ENCODE measurements at regions not wholly inside any gene's neighbourhood (a gene's known extent, or its start where the extent isn't known, plus 50 kb on each side); places are given as distances from the start of the nearest gene placed in this dataset.

DNA sequence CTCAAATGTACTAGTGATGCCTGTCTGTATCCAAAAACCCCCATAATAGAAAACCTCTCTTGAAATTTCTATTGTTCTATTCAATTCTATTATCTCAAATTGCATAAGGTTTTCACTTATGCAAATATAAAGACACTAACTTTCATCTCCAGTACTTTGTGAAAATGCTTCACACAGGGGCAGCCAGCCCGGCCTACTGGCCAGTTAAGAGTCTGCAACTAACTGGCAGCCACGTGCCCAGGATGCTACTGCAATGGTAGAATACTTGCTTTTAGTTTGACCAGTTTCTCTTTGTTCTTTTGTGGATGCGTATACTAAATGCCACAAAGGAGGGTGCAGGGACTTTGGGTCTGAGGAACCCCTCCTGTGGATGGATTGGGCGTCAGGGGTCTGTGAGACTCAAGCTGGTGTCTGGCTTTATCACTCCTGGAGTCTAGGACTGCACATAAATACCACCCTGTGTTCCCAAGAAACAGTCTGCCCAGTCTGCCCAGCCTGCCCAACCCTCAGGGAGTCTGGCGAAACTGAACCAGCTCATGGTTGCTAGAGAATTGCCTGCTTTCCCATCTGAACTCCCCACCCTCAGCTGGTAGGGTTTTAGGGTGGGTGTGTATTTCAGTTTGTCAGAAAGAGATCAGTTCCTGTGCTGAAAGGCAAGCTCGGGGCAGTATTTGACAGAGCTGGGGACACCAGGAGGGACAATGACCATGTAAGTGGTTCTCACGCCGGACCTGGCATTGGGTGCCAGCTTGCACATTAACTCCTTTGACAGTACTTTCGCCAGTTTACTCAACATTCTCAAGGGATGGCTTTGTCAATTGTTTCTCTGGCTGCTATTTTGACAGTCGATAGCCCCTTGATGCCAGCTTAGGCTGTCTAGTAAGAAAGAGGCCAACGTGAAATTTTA lies 558.2 kb upstream of the JAG1 start:
- no peak overlapping the region for H3K27ac Mint-ChIP-seq
- no peaks in the 10 kb centered on the region for H3K4me1 Mint-ChIP-seq
- H3K4me3 Mint-ChIP-seq = no peak overlapping the region
- ATAC-seq (no peak), DNase-seq (no peak)
- H3K27me3 Mint-ChIP-seq = no peaks in the 10 kb centered on the region
- no peaks in the 10 kb centered on the region for H3K9me3 Mint-ChIP-seq

GRCh38 chr20:11232896-11233295 lies 559.1 kb upstream of the JAG1 start:
- H3K4me1 Mint-ChIP-seq = no peaks in the 10 kb centered on the region
- no peak overlapping the region for H3K4me3 Mint-ChIP-seq
- no peak overlapping the region for H3K27ac Mint-ChIP-seq
- DNase-seq = no peak
- ATAC-seq = no peak
- H3K27me3 Mint-ChIP-seq = no peaks in the 10 kb centered on the region
- H3K9me3 Mint-ChIP-seq = no peaks in the 10 kb centered on the region

DNA sequence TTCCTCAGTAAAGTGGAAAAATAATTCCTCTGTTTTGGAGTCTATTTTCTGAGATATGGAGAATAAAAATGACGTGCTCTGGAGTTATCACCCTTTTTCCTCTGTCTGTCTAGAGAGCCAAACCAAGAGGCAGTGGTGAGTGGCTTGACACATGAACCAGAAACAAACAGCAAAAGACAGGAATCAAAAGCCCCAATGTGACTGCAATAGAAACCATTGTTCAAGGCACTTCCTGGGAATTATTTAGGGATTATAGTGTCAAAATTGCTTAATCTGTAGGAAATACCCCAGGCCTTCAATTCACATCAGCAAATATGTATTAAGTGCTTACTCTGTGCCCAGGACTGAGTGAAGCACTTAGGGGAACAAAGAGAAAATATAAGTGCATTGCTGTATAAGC lies 560.4 kb upstream of the JAG1 start:
- H3K27me3 Mint-ChIP-seq = no peaks in the 10 kb centered on the region
- H3K27ac Mint-ChIP-seq = no peak overlapping the region
- no peak overlapping the region for H3K4me3 Mint-ChIP-seq
- no peaks in the 10 kb centered on the region for H3K4me1 Mint-ChIP-seq
- ATAC-seq (no peak), DNase-seq (no peak)
- H3K9me3 Mint-ChIP-seq = peaks cover 0 to 4% of the 10 kb centered on the region in 2 donors

- no peaks in the 10 kb centered on the region for H3K4me1 Mint-ChIP-seq
- DNase-seq (no peak), ATAC-seq (no peak)
- no peaks in the 10 kb centered on the region for H3K27me3 Mint-ChIP-seq
- peaks cover 0 to 8% of the 10 kb centered on the region in 2 donors for H3K9me3 Mint-ChIP-seq
- no peak overlapping the region for H3K4me3 Mint-ChIP-seq
- no peak overlapping the region for H3K27ac Mint-ChIP-seq
These were observed 560.8 kb upstream of the JAG1 start for GRCh38 chr20:11234608-11235007.

DNA sequence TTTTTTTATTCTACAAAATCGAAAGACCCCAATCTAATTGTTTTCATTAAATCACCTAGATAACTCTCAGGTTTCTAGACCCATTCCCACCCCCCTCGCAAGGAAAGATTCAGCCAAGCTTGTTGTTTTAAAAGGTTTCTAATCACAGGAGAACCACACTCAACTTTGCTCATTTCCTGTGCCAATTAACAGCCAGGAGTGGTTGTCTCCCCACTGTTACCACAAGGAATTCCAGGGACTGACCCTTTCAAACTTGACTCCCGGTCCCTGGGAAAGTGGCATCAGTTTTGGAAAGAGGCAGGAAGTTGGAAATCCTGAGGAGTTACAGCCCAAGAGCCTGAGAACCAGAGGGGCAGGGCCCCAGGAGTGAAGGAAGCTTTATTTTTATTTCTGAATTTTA lies 561.3 kb upstream of the JAG1 start:
- Mint-ChIP-seq H3K27me3 (no peaks in the 10 kb centered on the region), H3K4me3 (no peak overlapping the region), H3K9me3 (peaks cover 0 to 8% of the 10 kb centered on the region in 2 donors), H3K4me1 (no peaks in the 10 kb centered on the region), H3K27ac (peak overlapping the region in 1 of 2 donors; percentile 33)
- DNase-seq (no peak), ATAC-seq (no peak)

DNA sequence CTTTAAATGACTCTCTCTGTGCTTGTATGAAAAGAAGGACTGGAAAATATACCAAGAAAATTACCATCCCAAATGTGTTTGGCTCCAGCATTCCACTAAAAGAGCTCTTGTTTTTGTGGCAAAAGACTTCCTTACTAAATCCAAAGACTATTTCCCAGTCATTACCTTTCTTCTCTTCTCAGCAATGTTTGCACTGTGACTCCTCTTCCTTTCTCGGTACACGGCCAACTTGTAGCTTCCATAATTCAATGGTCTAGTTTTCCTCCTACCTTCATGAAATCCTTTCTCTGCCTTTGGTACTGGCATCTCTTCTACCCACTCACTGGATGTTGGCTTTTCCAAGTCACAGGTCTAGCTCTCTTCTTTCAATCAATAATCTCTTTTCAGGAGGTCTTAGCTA lies 568.5 kb upstream of the JAG1 start:
- Mint-ChIP-seq H3K9me3 (peaks cover 5 to 8% of the 10 kb centered on the region in 2 donors), H3K27me3 (peaks cover 7% of the 10 kb centered on the region), H3K4me3 (no peak overlapping the region), H3K27ac (no peak overlapping the region), H3K4me1 (no peaks in the 10 kb centered on the region)
- DNase-seq = no peak
- ATAC-seq = no peak

- Mint-ChIP-seq H3K4me1 (no peaks in the 10 kb centered on the region), H3K27me3 (peaks cover 7% of the 10 kb centered on the region), H3K27ac (no peak overlapping the region), H3K9me3 (peaks cover 0 to 5% of the 10 kb centered on the region in 2 donors), H3K4me3 (no peak overlapping the region)
- ATAC-seq = no peak
- no peak for DNase-seq
These were observed 571.6 kb upstream of the JAG1 start for GRCh38 chr20:11245431-11245830.

- no peak for DNase-seq
- H3K4me1 Mint-ChIP-seq = no peaks in the 10 kb centered on the region
- no peak overlapping the region for H3K4me3 Mint-ChIP-seq
- peaks cover 7% of the 10 kb centered on the region for H3K27me3 Mint-ChIP-seq
- no peak overlapping the region for H3K27ac Mint-ChIP-seq
- peaks cover 0 to 5% of the 10 kb centered on the region in 2 donors for H3K9me3 Mint-ChIP-seq
- no peak for ATAC-seq
These were observed 572.5 kb upstream of the JAG1 start for GRCh38 chr20:11246251-11246775.

DNA sequence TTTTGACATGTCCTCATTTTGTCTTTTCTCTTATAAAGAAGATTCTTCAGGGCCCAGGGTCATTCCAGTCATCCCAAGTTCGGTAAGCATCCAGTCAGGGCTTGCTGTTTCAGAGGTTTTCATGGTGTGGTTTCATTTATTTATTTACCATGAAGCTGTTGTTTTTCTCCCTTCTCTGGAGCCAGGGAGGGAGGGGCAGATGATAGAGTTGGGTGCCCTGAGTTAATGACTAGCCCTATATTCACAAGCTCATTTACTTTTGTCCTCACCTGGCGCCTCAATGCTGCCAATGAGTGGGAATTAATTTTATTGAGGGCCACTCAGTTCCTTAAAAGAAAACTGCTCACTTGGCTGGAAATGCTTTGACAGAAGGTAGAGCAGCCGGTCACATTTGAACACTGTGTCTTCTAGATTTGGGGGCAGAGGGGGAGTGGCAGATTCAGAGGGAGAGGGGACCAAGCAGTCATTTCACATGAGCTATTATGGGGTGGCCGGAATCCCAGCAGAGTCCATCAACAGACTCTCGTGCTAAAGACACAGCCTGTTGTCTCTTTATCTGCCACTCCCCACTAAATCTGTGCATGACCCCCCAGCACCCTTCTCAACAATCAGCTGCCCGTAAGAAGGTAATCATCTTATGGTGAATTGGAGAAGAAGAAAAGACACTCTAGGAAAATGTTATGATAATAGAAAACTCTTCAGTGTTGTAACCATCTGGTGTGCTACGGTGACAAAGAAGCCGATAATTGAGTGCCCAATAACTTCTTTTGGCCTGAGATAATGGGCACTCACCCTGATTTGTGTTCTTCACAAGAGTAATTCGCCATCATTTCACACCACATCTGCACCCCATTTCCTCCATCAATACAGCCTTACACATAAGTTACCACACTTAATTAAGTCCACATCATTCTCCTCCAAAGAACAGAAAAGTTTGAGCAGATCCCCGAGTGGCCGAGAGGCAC lies 573.5 kb upstream of the JAG1 start:
- Mint-ChIP-seq H3K4me3 (no peak overlapping the region), H3K27ac (no peak overlapping the region), H3K4me1 (no peaks in the 10 kb centered on the region), H3K27me3 (peaks cover 6% of the 10 kb centered on the region), H3K9me3 (peaks cover 0 to 5% of the 10 kb centered on the region in 2 donors)
- DNase-seq (no peak), ATAC-seq (no peak)

DNA sequence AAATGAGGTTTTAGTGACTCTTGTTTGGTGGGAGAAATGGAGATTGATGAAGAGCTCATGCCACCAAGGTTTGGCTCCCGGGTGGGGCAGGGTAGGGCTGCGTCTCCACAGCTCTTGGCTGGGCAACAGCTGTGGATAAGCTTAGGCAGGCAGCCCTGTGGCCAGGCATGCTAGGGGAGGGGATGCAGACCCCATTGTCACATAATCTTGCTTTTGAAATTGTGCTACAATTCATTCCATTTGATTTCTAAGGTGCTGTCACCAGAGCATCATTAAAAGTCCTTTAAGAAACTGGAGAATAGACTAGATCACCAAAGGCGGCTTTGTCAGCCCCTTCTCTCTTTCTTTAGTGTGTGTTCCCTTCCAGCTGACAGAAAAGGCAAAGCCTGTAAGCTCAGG lies 574.2 kb upstream of the JAG1 start:
- H3K27ac Mint-ChIP-seq = no peak overlapping the region
- H3K9me3 Mint-ChIP-seq = peaks cover 0 to 3% of the 10 kb centered on the region in 2 donors
- H3K4me3 Mint-ChIP-seq = no peak overlapping the region
- no peaks in the 10 kb centered on the region for H3K27me3 Mint-ChIP-seq
- DNase-seq = no peak
- no peaks in the 10 kb centered on the region for H3K4me1 Mint-ChIP-seq
- no peak for ATAC-seq

GRCh38 chr20:11248687-11249638 lies 575.2 kb upstream of the JAG1 start:
- Mint-ChIP-seq H3K27me3 (no peaks in the 10 kb centered on the region), H3K4me1 (no peaks in the 10 kb centered on the region), H3K27ac (no peak overlapping the region), H3K9me3 (peaks cover 7 to 10% of the 10 kb centered on the region in 2 donors), H3K4me3 (no peak overlapping the region)
- DNase-seq (no peak), ATAC-seq (no peak)

DNA sequence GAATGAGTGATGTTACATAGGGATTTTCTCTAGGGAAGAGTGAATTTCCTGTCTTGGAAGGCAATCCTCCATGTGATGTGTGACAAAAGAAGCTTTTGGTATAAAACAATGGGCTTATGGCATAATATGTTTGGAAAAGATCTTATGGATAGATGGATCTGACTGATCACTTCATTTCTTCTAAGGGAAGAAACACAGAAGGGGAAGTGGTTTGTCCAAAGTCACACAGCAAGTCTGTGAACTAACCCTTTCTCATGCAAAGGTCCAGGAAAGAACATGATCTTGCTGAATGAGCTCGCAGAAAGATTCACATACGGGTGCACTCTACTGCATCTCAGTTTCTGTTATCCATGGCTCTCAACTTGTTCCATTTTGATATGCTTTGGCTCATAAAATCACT lies 575.9 kb upstream of the JAG1 start:
- no peak for ATAC-seq
- H3K9me3 Mint-ChIP-seq = peaks cover 7 to 10% of the 10 kb centered on the region in 2 donors
- no peaks in the 10 kb centered on the region for H3K4me1 Mint-ChIP-seq
- no peak overlapping the region for H3K27ac Mint-ChIP-seq
- DNase-seq = no peak
- H3K4me3 Mint-ChIP-seq = no peak overlapping the region
- H3K27me3 Mint-ChIP-seq = no peaks in the 10 kb centered on the region

DNA sequence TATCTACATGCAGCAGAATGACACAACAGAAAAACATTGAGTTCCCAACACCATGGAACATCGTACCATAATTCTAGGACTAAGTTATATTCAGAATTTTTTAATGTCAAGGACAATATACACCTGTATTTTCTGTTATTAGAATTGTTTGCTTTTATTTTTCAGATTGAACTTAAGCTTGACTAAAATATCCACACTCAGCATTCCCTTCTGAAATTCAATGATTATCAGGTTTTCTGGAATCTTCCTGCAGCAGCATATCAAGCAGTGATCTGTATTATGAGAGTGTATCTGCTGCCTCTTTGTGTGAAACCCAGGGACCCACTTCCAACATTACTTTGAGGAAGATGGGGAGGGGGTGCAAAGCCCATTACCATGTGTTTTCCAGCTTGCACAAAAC lies 578.6 kb upstream of the JAG1 start:
- Mint-ChIP-seq H3K4me1 (no peaks in the 10 kb centered on the region), H3K27me3 (no peaks in the 10 kb centered on the region), H3K27ac (no peak overlapping the region), H3K9me3 (peaks cover 7 to 11% of the 10 kb centered on the region in 2 donors), H3K4me3 (no peak overlapping the region)
- no peak for ATAC-seq
- DNase-seq = no peak

DNA sequence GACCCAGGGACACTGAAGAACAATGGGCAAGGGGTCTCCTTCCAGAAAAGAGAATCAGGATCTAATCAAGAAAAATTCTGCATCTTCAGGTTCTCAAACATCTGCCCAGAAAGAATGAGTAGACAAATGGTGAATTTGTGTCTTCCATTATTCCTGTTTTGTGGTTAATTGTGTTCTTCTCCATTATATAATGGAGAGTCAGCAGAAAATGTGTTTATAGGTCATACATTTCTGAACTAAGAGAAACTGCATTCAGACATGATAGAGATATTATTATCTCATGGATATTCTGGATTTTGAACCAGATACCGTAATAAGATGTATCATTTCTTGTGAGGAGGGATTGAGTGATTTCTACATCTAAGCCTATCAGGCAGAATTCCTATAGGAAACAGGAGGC lies 581.7 kb upstream of the JAG1 start:
- DNase-seq (no peak), ATAC-seq (no peak)
- peaks cover 7 to 18% of the 10 kb centered on the region in 2 donors for H3K9me3 Mint-ChIP-seq
- H3K4me1 Mint-ChIP-seq = no peaks in the 10 kb centered on the region
- no peaks in the 10 kb centered on the region for H3K27me3 Mint-ChIP-seq
- no peak overlapping the region for H3K27ac Mint-ChIP-seq
- no peak overlapping the region for H3K4me3 Mint-ChIP-seq

DNA sequence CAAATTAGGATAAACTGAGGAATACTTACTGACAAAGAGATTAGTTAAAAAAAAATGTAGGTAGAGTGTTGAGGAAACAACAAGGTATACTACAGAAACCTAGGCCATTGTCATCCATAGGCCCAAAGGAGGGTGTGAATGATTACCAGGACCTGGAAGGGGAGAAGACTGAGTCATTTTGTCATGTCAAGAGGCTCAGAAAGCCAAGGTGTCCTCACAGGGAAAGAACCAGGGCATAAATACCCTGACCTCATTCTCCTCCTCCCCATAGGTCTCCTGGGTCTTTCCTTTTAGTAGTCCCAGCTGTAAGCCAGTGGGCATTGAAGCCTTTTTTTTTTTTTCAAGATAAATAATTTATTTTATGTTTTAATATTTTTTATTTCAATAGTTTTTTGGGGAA lies 582.1 kb upstream of the JAG1 start:
- H3K4me3 Mint-ChIP-seq = no peak overlapping the region
- H3K9me3 Mint-ChIP-seq = peaks cover 7 to 18% of the 10 kb centered on the region in 2 donors
- no peaks in the 10 kb centered on the region for H3K27me3 Mint-ChIP-seq
- ATAC-seq (no peak), DNase-seq (no peak)
- H3K4me1 Mint-ChIP-seq = no peaks in the 10 kb centered on the region
- no peak overlapping the region for H3K27ac Mint-ChIP-seq

All from stimulated activated naive CD8-positive, alpha-beta T cell treated with anti-CD3 and anti-CD28 coated beads, Interleukin-15, amount 100 ng/mL, for 72 hours (primary cell).